DND-41 (cell line): ENCODE measurements at regions not wholly inside any gene's neighbourhood (a gene's known extent, or its start where the extent isn't known, plus 50 kb on each side); places are given as distances from the start of the nearest gene placed in this dataset.

Experiments used
- ATAC-seq: fragments of 200-7000 bp; cut with Tn5 transposase; 3 replicates; pipeline ENCODE4 v1.9.1; 2021; ENCODE audit warnings: low read depth; ENCODE audit not compliant: insufficient read depth
- DNase-seq: peaks from one replicate; pipeline ENCODE4 v3.0.0-alpha.2; 2020
- H2AFZ ChIP-seq: 2 replicates; pipeline ENCODE4 v1.6.0; 2012; ENCODE audit warnings: low read depth, low read length
- H3K27ac ChIP-seq: 2 replicates; pipeline ENCODE4 v1.5.1; 2012; ENCODE audit warnings: low read length, inconsistent platforms
- H3K27me3 ChIP-seq: fragments of 200-600 bp; sonication (generic); 2 replicates; pipeline ENCODE4 v1.6.0; 2012; ENCODE audit warnings: low read length, mild to moderate bottlenecking, inconsistent platforms; ENCODE audit not compliant: insufficient read depth, poor library complexity
- H3K36me3 ChIP-seq: 2 replicates; pipeline ENCODE4 v1.5.1; 2012; ENCODE audit warnings: low read length, inconsistent platforms; ENCODE audit not compliant: insufficient read depth
- H3K4me1 ChIP-seq: 2 replicates; pipeline ENCODE4 v1.5.1; 2012; ENCODE audit warnings: mild to moderate bottlenecking, low read length; ENCODE audit not compliant: insufficient read depth
- H3K4me2 ChIP-seq: 2 replicates; pipeline ENCODE4 v1.6.0; 2012; ENCODE audit warnings: mild to moderate bottlenecking, moderate library complexity, low read length, inconsistent platforms; ENCODE audit not compliant: insufficient read depth
- H3K4me3 ChIP-seq, 2 experiments: fragments of 200-600 bp in 1 of 2; shearing (Covaris generic) in 1 of 2; 2 replicates each; pipeline ENCODE4 v1.5.1; 2012 to 2016; ENCODE audit warnings: inconsistent platforms in 2 of 2, low read length in 2 of 2, mild to moderate bottlenecking in 2 of 2, low read depth in 1 of 2, moderate library complexity in 1 of 2
- H3K79me2 ChIP-seq: 2 replicates; pipeline ENCODE4 v1.6.0; 2012; ENCODE audit warnings: low read length, inconsistent platforms; ENCODE audit not compliant: insufficient read depth
- H3K9ac ChIP-seq: 2 replicates; pipeline ENCODE4 v1.6.0; 2012; ENCODE audit warnings: low read depth, mild to moderate bottlenecking, inconsistent platforms, low read length, moderate library complexity
- H3K9me3 ChIP-seq: 2 replicates; pipeline ENCODE4 v1.5.1; 2012; ENCODE audit warnings: low read length, moderate library complexity, mild to moderate bottlenecking, inconsistent platforms; ENCODE audit not compliant: insufficient read depth, severe bottlenecking
- H4K20me1 ChIP-seq: 2 replicates; pipeline ENCODE4 v1.6.0; 2012; ENCODE audit warnings: low read length; ENCODE audit not compliant: insufficient read depth
- CTCF ChIP-seq: IDR thresholded peaks from 2 replicates; pipeline ENCODE4 v1.5.1; 2012; ENCODE audit warnings: borderline replicate concordance, low read length, moderate library complexity, mild to moderate bottlenecking; ENCODE audit not compliant: poor library complexity, severe bottlenecking; ENCODE audit errors: extremely low read depth
- EZH2 ChIP-seq: IDR thresholded peaks from 3 replicates; pipeline ENCODE4 v1.6.1; 2012; ENCODE audit warnings: borderline replicate concordance, low read depth, mild to moderate bottlenecking, moderate library complexity, low read length, inconsistent platforms; ENCODE audit not compliant: severe bottlenecking

GRCh38 chr21:21715266-21715969 lies 717.2 kb downstream of the NCAM2 start:
- Histone ChIP-seq H3K4me1 (no peaks in the 10 kb centered on the region), H3K36me3 (no peaks in the 10 kb centered on the region), H3K79me2 (no peaks in the 10 kb centered on the region), H3K27ac (no peak overlapping the region), H3K4me2 (no peak overlapping the region), H3K9ac (no peak overlapping the region), H3K9me3 (no peaks in the 10 kb centered on the region), H3K4me3 (no peak overlapping the region), H4K20me1 (no peaks in the 10 kb centered on the region), H2AFZ (no peak overlapping the region), H3K27me3 (no peaks in the 10 kb centered on the region)
- DNase-seq (no peak), ATAC-seq (no peak)
- TF ChIP-seq CTCF (no peak), EZH2 (no peak)

- ATAC-seq (no peak), DNase-seq (no peak)
- TF ChIP-seq EZH2 (no peak), CTCF (no peak)
- H3K9ac ChIP-seq: no peak overlapping the region
- H3K27me3 ChIP-seq: no peaks in the 10 kb centered on the region
- no peak overlapping the region for H3K27ac ChIP-seq
- H4K20me1 ChIP-seq: no peaks in the 10 kb centered on the region
- no peaks in the 10 kb centered on the region for H3K79me2 ChIP-seq
- H3K4me1 ChIP-seq: no peaks in the 10 kb centered on the region
- H3K9me3 ChIP-seq: peaks cover 2% of the 10 kb centered on the region
- no peak overlapping the region for H3K4me3 ChIP-seq
- H3K4me2 ChIP-seq: no peak overlapping the region
- H3K36me3 ChIP-seq: no peaks in the 10 kb centered on the region
- no peak overlapping the region for H2AFZ ChIP-seq
Measured at GRCh38 chr21:21722731-21723130, 724.5 kb downstream of the NCAM2 start.

GRCh38 chr21:21730512-21730911 lies 732.3 kb downstream of the NCAM2 start:
- Histone ChIP-seq H3K4me3 (no peak overlapping the region), H3K4me1 (no peaks in the 10 kb centered on the region), H3K27me3 (no peaks in the 10 kb centered on the region), H3K4me2 (no peak overlapping the region), H3K9ac (no peak overlapping the region), H3K79me2 (no peaks in the 10 kb centered on the region), H3K36me3 (no peaks in the 10 kb centered on the region), H3K9me3 (peaks cover 3% of the 10 kb centered on the region), H2AFZ (no peak overlapping the region), H4K20me1 (no peaks in the 10 kb centered on the region), H3K27ac (no peak overlapping the region)
- TF ChIP-seq EZH2 (no peak), CTCF (no peak)
- ATAC-seq: no peak
- DNase-seq: no peak
